Astrocyte of the cerebellum (primary cell): ENCODE measurements at regions not wholly inside any gene's neighbourhood (a gene's known extent, or its start where the extent isn't known, plus 50 kb on each side); places are given as distances from the start of the nearest gene placed in this dataset.

Experiments
- DNase-seq: peaks from one replicate; pipeline ENCODE4 v3.0.0-alpha.2; 2011; ENCODE audit warnings: low read depth
- H3K4me3 ChIP-seq: 2 replicates; pipeline ENCODE4 v1.5.1; 2011; ENCODE audit warnings: mild to moderate bottlenecking, low read depth, low read length, moderate library complexity
- CTCF ChIP-seq: IDR thresholded peaks from 2 replicates; pipeline ENCODE4 v1.5.1; 2012; ENCODE audit warnings: low read length, low read depth, moderate library complexity, mild to moderate bottlenecking; ENCODE audit errors: missing control alignments
- in situ Hi-C: cut with HindIII; loops from 2 replicates; pipeline ENCODE4 v1.10.0; 2017; ENCODE audit warnings: low sequenced_read_pairs

DNA sequence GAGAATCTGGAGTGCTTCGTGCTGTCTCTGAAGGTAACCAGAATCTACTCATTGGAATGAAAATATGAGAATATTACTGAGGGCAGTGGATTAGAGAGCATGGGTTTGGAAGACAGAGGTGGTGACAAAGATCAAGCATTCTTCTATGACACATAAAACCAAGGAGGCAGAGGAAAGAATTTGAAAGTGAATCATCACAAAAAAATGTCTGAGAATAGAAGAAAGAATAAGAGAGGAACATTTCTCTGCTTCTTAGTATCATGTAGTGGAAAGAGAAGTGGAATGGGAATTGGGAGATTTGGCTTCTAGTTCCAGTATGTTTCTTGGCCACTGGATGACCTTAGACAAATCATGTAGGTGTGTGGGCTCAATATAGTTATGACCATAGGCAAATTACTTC, 474.0 kb downstream of the TFAP2B start:
- no peak for TF ChIP-seq CTCF
- no peak overlapping the region for H3K4me3 ChIP-seq
- peak; percentile 51 for DNase-seq
- in situ Hi-C loops = no loop called here

DNA sequence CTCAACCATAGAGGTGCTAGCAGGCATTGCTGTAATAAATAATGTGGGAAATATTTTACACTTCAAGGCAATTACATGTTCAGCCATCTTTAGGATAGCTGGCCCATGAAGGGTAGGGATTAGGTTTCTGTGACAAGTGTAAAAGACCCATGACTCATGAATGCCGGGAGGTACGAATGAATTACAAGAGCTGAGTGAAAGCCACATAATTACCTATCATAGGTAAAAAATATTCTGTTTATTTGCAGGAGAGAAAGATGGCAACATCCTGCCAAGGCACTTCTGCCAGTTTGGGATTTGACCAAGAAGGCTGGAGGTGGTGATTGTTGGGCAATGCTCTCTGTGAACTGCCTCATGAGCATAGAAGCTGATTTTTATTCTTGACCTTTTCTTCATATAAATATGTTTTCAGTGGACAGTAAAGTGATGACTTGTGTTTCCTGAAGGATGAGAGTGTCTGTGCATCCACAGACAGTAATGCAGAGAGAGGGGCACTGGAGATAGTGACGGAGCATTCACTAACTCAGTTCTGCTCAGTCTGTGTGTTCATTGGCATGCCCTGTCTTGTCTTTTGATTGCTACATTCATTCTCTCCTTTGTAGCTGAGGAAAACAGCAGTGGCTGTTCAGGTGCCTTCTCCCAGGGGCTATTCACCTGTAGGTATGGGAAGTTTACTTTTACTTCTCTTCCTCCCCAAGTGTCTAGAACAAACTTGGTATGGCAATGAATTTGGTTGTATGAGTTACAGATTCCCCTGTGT, 481.1 kb downstream of the TFAP2B start:
- TF ChIP-seq CTCF = no peak
- in situ Hi-C loops = no loop called here
- no peak overlapping the region for H3K4me3 ChIP-seq
- no peak for DNase-seq

DNA sequence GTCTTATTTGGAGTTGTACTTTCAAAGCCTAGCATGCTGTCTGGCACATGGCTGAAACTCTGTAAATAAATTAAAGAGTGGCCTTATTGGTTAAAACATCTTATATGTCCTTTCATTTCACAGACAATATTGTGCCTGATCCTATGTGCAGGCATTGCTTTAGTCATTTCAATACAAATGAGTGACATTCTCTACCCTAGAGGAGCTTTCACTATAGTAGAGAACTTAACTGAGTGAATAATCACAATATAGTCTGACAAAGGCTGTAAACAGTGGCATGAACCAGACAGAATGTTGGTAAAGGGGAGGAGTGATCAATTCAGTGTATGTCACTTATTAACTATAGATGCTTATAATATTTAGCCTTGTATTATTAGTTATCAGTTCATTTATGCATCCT, 481.8 kb downstream of the TFAP2B start:
- in situ Hi-C loops = no loop called here
- H3K4me3 ChIP-seq = no peak overlapping the region
- DNase-seq = no peak
- no peak for TF ChIP-seq CTCF

DNA sequence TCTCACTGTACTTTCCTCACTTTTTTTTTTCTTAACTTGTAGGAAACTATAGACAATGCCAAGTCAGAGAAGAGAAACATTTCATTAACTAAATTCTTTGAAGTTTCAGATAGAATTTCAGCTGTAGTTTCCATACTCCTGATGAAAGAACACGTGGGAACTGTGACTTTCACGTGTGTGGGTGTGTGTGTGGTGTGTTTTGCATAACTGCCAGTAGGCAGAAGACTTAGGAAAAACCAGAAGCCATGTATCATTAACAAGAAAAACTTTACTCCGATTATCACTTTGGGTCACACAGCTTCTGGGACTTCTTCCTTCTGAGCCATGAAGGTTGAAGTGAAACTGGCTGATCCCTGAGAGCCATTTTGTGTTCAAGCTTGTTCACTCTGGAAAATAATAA, 483.3 kb downstream of the TFAP2B start:
- TF ChIP-seq CTCF = no peak
- no peak for DNase-seq
- in situ Hi-C loops = no loop called here
- H3K4me3 ChIP-seq = no peak overlapping the region

DNA sequence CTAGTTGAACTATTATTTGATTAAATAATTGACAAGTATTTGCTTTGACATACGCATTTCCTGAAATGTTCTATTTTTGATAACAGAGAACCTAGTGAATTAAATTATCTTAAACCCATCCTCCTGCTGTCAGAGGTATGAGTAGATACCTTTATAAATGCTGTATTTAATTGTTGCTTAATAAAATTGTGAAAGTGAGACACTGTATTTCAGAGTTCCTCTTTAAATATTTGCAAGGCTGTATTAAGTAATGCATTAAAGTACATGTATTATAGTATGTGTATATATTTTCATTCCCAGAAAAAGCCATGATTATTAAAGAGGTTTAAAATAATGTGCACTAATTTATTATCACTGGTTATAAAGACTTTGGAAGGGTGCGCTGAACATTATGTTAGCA, 483.8 kb downstream of the TFAP2B start:
- no peak for TF ChIP-seq CTCF
- H3K4me3 ChIP-seq = no peak overlapping the region
- DNase-seq = no peak
- in situ Hi-C loops = no loop called here

GRCh38 chr6:51303338-51303737, 484.7 kb downstream of the TFAP2B start:
- no peak overlapping the region for H3K4me3 ChIP-seq
- TF ChIP-seq CTCF = no peak
- no peak for DNase-seq
- in situ Hi-C loops = no loop called here
